Fibroblast of lung (primary cell): ENCODE measurements at regions not wholly inside any gene's neighbourhood (a gene's known extent, or its start where the extent isn't known, plus 50 kb on each side); places are given as distances from the start of the nearest gene placed in this dataset.

Experiments
- DNase-seq, 2 donors: peaks; one replicate each; pipeline versions ENCODE4 v3.0.0 to v3.0.0-alpha.2; 2010; ENCODE audit warnings: low read depth in 2 of 2
- H2AFZ ChIP-seq: 2 replicates; pipeline ENCODE4 v1.5.1; 2012; ENCODE audit warnings: low read length, control low read depth, inconsistent platforms
- H3K27ac ChIP-seq: 2 replicates; pipeline ENCODE4 v1.5.1; 2011; ENCODE audit warnings: low read length, control low read depth; ENCODE audit not compliant: insufficient read depth
- H3K27me3 ChIP-seq: 2 replicates; pipeline ENCODE4 v1.5.1; 2011; ENCODE audit warnings: mild to moderate bottlenecking, low read length; ENCODE audit not compliant: control insufficient read depth, insufficient read depth
- H3K36me3 ChIP-seq: 2 replicates; pipeline ENCODE4 v1.5.1; 2011; ENCODE audit warnings: low read length; ENCODE audit not compliant: control insufficient read depth, insufficient read depth
- H3K4me1 ChIP-seq: 2 replicates; pipeline ENCODE4 v1.5.1; 2011; ENCODE audit warnings: low read length; ENCODE audit not compliant: control insufficient read depth, insufficient read depth; ENCODE audit errors: extremely low read depth
- H3K4me2 ChIP-seq: 2 replicates; pipeline ENCODE4 v1.5.1; 2011; ENCODE audit warnings: low read length, control low read depth; ENCODE audit not compliant: insufficient read depth; ENCODE audit errors: extremely low read depth
- H3K4me3 ChIP-seq, 4 experiments: fragments of 200-600 bp in 1 of 4; sonication (generic) in 1 of 4; replicated peaks in 1 of 4; 2 replicates each; pipeline ENCODE4 v1.5.1; 2011 to 2016; ENCODE audit warnings: low read length in 4 of 4, low read depth in 3 of 4, mild to moderate bottlenecking in 3 of 4, control low read depth in 2 of 4, inconsistent platforms in 1 of 4, mixed read lengths in 1 of 4; ENCODE audit not compliant: insufficient read depth in 1 of 4; ENCODE audit errors: control extremely low read depth in 1 of 4
- H3K79me2 ChIP-seq: 2 replicates; pipeline ENCODE4 v1.5.1; 2012; ENCODE audit warnings: mild to moderate bottlenecking, low read length, inconsistent platforms; ENCODE audit not compliant: control insufficient read depth, insufficient read depth
- H3K9ac ChIP-seq: 2 replicates; pipeline ENCODE4 v1.5.1; 2011; ENCODE audit warnings: mild to moderate bottlenecking, low read length, control low read depth; ENCODE audit not compliant: insufficient read depth
- H3K9me3 ChIP-seq: 2 replicates; pipeline ENCODE4 v1.5.1; 2012; ENCODE audit warnings: low read depth, low read length; ENCODE audit not compliant: control insufficient read depth, insufficient read depth
- H4K20me1 ChIP-seq: 2 replicates; pipeline ENCODE4 v1.5.1; 2011; ENCODE audit warnings: low read length; ENCODE audit not compliant: control insufficient read depth, insufficient read depth; ENCODE audit errors: extremely low read depth
- EZH2 ChIP-seq: IDR thresholded peaks from 2 replicates; pipeline ENCODE4 v1.5.1; 2012; ENCODE audit warnings: low read length, control low read depth, mild to moderate bottlenecking; ENCODE audit errors: missing control alignments
- TF ChIP-seq, protein P1 (sequence below), 2 donors: IDR thresholded peaks in 1 of 2; conservative IDR thresholded peaks in 1 of 2; 1 replicate in 1 of 2; 2 replicates in 1 of 2; pipeline ENCODE4 v1.5.1; 2011 to 2012; ENCODE audit warnings: low read length in 2 of 2, control low read depth in 1 of 2, inconsistent platforms in 1 of 2, low read depth in 1 of 2, mild to moderate bottlenecking in 1 of 2

- Histone ChIP-seq H3K9ac (no peak overlapping the region), H3K4me3 (no peak overlapping the region), H3K79me2 (no peaks in the 10 kb centered on the region), H3K4me1 (no peaks in the 10 kb centered on the region), H3K27ac (no peak overlapping the region), H3K27me3 (no peaks in the 10 kb centered on the region), H3K36me3 (no peaks in the 10 kb centered on the region), H3K4me2 (no peak overlapping the region), H2AFZ (no peak overlapping the region), H4K20me1 (no peaks in the 10 kb centered on the region), H3K9me3 (no peaks in the 10 kb centered on the region)
- DNase-seq = no peak
- TF ChIP-seq, protein P1, sequence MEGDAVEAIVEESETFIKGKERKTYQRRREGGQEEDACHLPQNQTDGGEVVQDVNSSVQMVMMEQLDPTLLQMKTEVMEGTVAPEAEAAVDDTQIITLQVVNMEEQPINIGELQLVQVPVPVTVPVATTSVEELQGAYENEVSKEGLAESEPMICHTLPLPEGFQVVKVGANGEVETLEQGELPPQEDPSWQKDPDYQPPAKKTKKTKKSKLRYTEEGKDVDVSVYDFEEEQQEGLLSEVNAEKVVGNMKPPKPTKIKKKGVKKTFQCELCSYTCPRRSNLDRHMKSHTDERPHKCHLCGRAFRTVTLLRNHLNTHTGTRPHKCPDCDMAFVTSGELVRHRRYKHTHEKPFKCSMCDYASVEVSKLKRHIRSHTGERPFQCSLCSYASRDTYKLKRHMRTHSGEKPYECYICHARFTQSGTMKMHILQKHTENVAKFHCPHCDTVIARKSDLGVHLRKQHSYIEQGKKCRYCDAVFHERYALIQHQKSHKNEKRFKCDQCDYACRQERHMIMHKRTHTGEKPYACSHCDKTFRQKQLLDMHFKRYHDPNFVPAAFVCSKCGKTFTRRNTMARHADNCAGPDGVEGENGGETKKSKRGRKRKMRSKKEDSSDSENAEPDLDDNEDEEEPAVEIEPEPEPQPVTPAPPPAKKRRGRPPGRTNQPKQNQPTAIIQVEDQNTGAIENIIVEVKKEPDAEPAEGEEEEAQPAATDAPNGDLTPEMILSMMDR (conservative IDR thresholded peaks at IDR 0.05 in 1 of 2, IDR thresholded peaks at IDR 0.05 in 1 of 2; ENCODE audit: low read depth in 1 of 2, low read length in 2 of 2) = no peak
- no peak for TF ChIP-seq EZH2
Observed at GRCh38 chr9:103167530-103167929, 172.4 kb downstream of the CYLC2 start.

DNA sequence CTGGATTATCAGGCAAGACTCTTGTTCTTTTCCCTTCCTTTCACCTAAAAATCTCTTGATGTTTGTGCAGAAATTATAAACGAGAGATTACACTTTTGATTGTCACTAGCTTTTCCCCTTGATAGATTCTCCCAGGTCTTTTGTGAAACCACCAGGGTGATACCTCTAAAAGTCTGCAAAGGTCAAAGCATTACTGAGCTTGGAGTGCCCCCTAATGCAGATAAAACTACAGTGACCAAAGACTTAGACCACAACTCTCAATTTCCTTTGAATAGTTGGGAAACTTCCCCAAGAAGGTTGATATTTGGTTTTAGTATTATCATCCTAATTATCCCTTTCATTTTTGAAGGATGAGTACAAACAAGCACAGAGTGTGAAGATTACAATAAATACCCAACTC lies 173.1 kb downstream of the CYLC2 start:
- Histone ChIP-seq H3K4me1 (no peaks in the 10 kb centered on the region), H4K20me1 (no peaks in the 10 kb centered on the region), H3K36me3 (no peaks in the 10 kb centered on the region), H3K9me3 (no peaks in the 10 kb centered on the region), H3K4me2 (no peak overlapping the region), H3K9ac (no peak overlapping the region), H2AFZ (no peak overlapping the region), H3K27ac (no peak overlapping the region), H3K4me3 (no peak overlapping the region), H3K79me2 (no peaks in the 10 kb centered on the region), H3K27me3 (no peaks in the 10 kb centered on the region)
- TF ChIP-seq, protein P1 (conservative IDR thresholded peaks at IDR 0.05 in 1 of 2, IDR thresholded peaks at IDR 0.05 in 1 of 2; ENCODE audit: low read depth in 1 of 2, low read length in 2 of 2) = no peak
- TF ChIP-seq EZH2 = no peak
- DNase-seq = no peak

- Histone ChIP-seq H3K27me3 (no peaks in the 10 kb centered on the region), H4K20me1 (no peaks in the 10 kb centered on the region), H3K4me1 (no peaks in the 10 kb centered on the region), H3K4me2 (no peak overlapping the region), H3K9me3 (no peaks in the 10 kb centered on the region), H3K9ac (no peak overlapping the region), H3K79me2 (no peaks in the 10 kb centered on the region), H3K27ac (no peak overlapping the region), H3K36me3 (no peaks in the 10 kb centered on the region), H2AFZ (no peak overlapping the region), H3K4me3 (no peak overlapping the region)
- no peak for DNase-seq
- TF ChIP-seq EZH2 = no peak
- TF ChIP-seq, protein P1 (conservative IDR thresholded peaks at IDR 0.05 in 1 of 2, IDR thresholded peaks at IDR 0.05 in 1 of 2; ENCODE audit: low read depth in 1 of 2, low read length in 2 of 2) = no peak
Observed at GRCh38 chr9:103169798-103170197, 174.7 kb downstream of the CYLC2 start.
